HepG2 (cell line): ENCODE measurements at regions not wholly inside any gene's neighbourhood (a gene's known extent, or its start where the extent isn't known, plus 50 kb on each side); places are given as distances from the start of the nearest gene placed in this dataset.

Experiments used
- ATAC-seq: fragments of 200-7000 bp; cut with Tn5 transposase; 3 replicates; pipeline ENCODE4 v1.9.1; 2020; ENCODE audit warnings: mild to moderate bottlenecking, moderate library complexity
- BruUV-seq: library from RNA; stranded (reverse); fragments of 400-500 nt; replicated peaks from 2 replicates; lab custom pipeline; 2021; lab: Mats Ljungman, UMichigan
- CTCF ChIA-PET: fragments of 300-600 bp; formaldehyde crosslinking; extraction: SDS; loops from one replicate; lab custom pipeline; 2021; ENCODE audit warnings: low total read pairs, inconsistent platforms, low intra/inter-chr PET ratio; lab: Yijun Ruan, JAX
- POLR2A ChIA-PET: fragments of 350-600 bp; sonication (Branson Sonifier 250); formaldehyde crosslinking; loops from one replicate; lab custom pipeline; 2020; ENCODE audit warnings: antibody characterized with exemption, inconsistent platforms; lab: Yijun Ruan, JAX
- DNase-seq: peaks from one replicate; pipeline ENCODE4 v3.0.0-alpha.2; 2015; ENCODE audit warnings: low spot score
- FAIRE-seq: peaks from 3 replicates; lab custom pipeline; 2011; peaks lifted over from hg19 to GRCh38; lab: Jason Lieb, UNC
- H2AFZ ChIP-seq: one replicate; pipeline ENCODE4 v1.6.1; 2011; ENCODE audit warnings: low read length, inconsistent platforms
- H3K27ac ChIP-seq: fragments of 300-600 bp; 3 replicates; pipeline ENCODE4 v1.8.0; 2011; ENCODE audit warnings: mixed run types, mild to moderate bottlenecking, mixed read lengths, low read length, inconsistent platforms; ENCODE audit not compliant: insufficient read depth; ENCODE audit errors: extremely low read length
- H3K27me3 ChIP-seq, 2 experiments: fragments of 200-600 bp in 1 of 2; 2 replicates in 1 of 2; 3 replicates in 1 of 2; pipeline versions ENCODE4 v1.6.0 to v1.8.0; 2011; ENCODE audit warnings: low read length in 2 of 2, mild to moderate bottlenecking in 2 of 2, moderate library complexity in 2 of 2, inconsistent platforms in 1 of 2; ENCODE audit not compliant: insufficient read depth in 2 of 2, control insufficient read depth in 1 of 2
- H3K36me3 ChIP-seq, 2 experiments: fragments of 200-600 bp in 1 of 2; replicated peaks in 1 of 2; 2 replicates in 1 of 2; 3 replicates in 1 of 2; pipeline versions ENCODE4 v1.5.1 to v1.8.0; 2011; ENCODE audit warnings: low read length in 2 of 2, inconsistent platforms in 1 of 2; ENCODE audit not compliant: insufficient read depth in 2 of 2, control insufficient read depth in 1 of 2
- H3K4me1 ChIP-seq: 2 replicates; pipeline ENCODE4 v1.5.1; 2012; ENCODE audit warnings: low read length, inconsistent platforms; ENCODE audit not compliant: insufficient read depth
- H3K4me2 ChIP-seq: 2 replicates; pipeline ENCODE4 v1.6.0; 2011; ENCODE audit warnings: low read depth, low read length, inconsistent platforms
- H3K4me3 ChIP-seq, 3 experiments: fragments of 200-600 bp in 1 of 3; sonication (generic), shearing (Covaris generic) in 1 of 3; replicated peaks in 1 of 3; 2 replicates each; pipeline ENCODE4 v1.5.1; 2011 to 2016; ENCODE audit warnings: low read length in 3 of 3, inconsistent platforms in 2 of 3, low read depth in 2 of 3, mild to moderate bottlenecking in 2 of 3, control low read depth in 1 of 3, mixed read lengths in 1 of 3; ENCODE audit not compliant: insufficient read depth in 1 of 3
- H3K79me2 ChIP-seq: one replicate; pipeline ENCODE4 v1.6.1; 2011; ENCODE audit warnings: low read length, inconsistent platforms; ENCODE audit not compliant: insufficient read depth
- H3K9ac ChIP-seq: 2 replicates; pipeline ENCODE4 v1.6.0; 2011; ENCODE audit warnings: mild to moderate bottlenecking, low read depth, low read length, inconsistent platforms; ENCODE audit not compliant: insufficient read depth
- H3K9me3 ChIP-seq: 2 replicates; pipeline ENCODE4 v1.5.1; 2012; ENCODE audit warnings: mild to moderate bottlenecking, low read length
- H4K20me1 ChIP-seq: 2 replicates; pipeline ENCODE4 v1.6.0; 2011; ENCODE audit warnings: inconsistent platforms, mild to moderate bottlenecking, low read length, moderate library complexity; ENCODE audit not compliant: insufficient read depth
- FOXJ3 ChIP-seq: sonication (generic); formaldehyde crosslinking; IDR thresholded peaks from 2 replicates; pipeline ENCODE4 v1.4.0; 2020; ENCODE audit warnings: missing genetic modification reagents, mild to moderate bottlenecking, borderline replicate concordance
- JUNB ChIP-seq: sonication (generic); formaldehyde crosslinking; IDR thresholded peaks from 2 replicates; pipeline ENCODE4 v1.8.0; 2022; ENCODE audit warnings: missing genetic modification reagents, mild to moderate bottlenecking, borderline replicate concordance
- NFE2L1 ChIP-seq: sonication (generic); formaldehyde crosslinking; IDR thresholded peaks from 2 replicates; pipeline ENCODE4 v1.4.0; 2020; ENCODE audit warnings: missing genetic modification reagents, mild to moderate bottlenecking, borderline replicate concordance
- RAD51 ChIP-seq: fragments of 450-650 bp; IDR thresholded peaks from 2 replicates; pipeline ENCODE4 v1.6.1; 2016; ENCODE audit warnings: borderline replicate concordance
- SP140L ChIP-seq: sonication (generic); formaldehyde crosslinking; IDR thresholded peaks from 2 replicates; pipeline ENCODE4 v1.4.0; 2020; ENCODE audit warnings: missing genetic modification reagents, borderline replicate concordance
- ZBTB46 ChIP-seq: sonication (generic); formaldehyde crosslinking; IDR thresholded peaks from 2 replicates; pipeline ENCODE4 v1.4.0; 2020; ENCODE audit warnings: mild to moderate bottlenecking, missing genetic modification reagents, borderline replicate concordance
- ZNF253 ChIP-seq: sonication (generic); formaldehyde crosslinking; IDR thresholded peaks from 2 replicates; pipeline ENCODE4 v1.8.0; 2022; ENCODE audit warnings: mild to moderate bottlenecking, missing genetic modification reagents, borderline replicate concordance
- ZNF329 ChIP-seq: sonication (generic); formaldehyde crosslinking; IDR thresholded peaks from 2 replicates; pipeline ENCODE4 v1.9.0; 2021; ENCODE audit warnings: low read depth, mild to moderate bottlenecking, missing genetic modification reagents
- ZNF891 ChIP-seq: sonication (generic); formaldehyde crosslinking; IDR thresholded peaks from 2 replicates; pipeline ENCODE4 v1.5.0; 2020; ENCODE audit warnings: mild to moderate bottlenecking, missing genetic modification reagents
- WGBS: methylation state at CpG from one replicate; pipeline ENCODE4 v1.1.6; 2017; ENCODE audit warnings: low lambda C conversion rate; 5-methylcytosine and 5-hydroxymethylcytosine counted together
- in situ Hi-C: cut with HindIII; loops from 2 replicates; pipeline ENCODE4 v1.10.0; 2017; ENCODE audit warnings: low pct_unique_long_range_greater_than_20kb; ENCODE audit not compliant: extremely low pct_ligation_motif_present
- intact Hi-C: fragments of 100-400 bp; cut with micrococcal nuclease; formaldehyde crosslinking; loops from one replicate; pipeline ENCODE4 v1.10.0; 2022; ENCODE audit not compliant: unreplicated experiment
- TF ChIP-seq, protein P1 (sequence below): sonication (generic); formaldehyde crosslinking; IDR thresholded peaks from 2 replicates; pipeline ENCODE4 v1.5.1; 2020; ENCODE audit warnings: mild to moderate bottlenecking, missing genetic modification reagents
- TF ChIP-seq, protein P2 (sequence below): sonication (generic); formaldehyde crosslinking; IDR thresholded peaks from 2 replicates; pipeline ENCODE4 v1.5.1; 2020; ENCODE audit warnings: mild to moderate bottlenecking, missing genetic modification reagents, moderate library complexity

GRCh38 chr12:17438141-17438540 lies 651.9 kb downstream of the RERGL start (continued):
- TF ChIP-seq, protein P1, sequence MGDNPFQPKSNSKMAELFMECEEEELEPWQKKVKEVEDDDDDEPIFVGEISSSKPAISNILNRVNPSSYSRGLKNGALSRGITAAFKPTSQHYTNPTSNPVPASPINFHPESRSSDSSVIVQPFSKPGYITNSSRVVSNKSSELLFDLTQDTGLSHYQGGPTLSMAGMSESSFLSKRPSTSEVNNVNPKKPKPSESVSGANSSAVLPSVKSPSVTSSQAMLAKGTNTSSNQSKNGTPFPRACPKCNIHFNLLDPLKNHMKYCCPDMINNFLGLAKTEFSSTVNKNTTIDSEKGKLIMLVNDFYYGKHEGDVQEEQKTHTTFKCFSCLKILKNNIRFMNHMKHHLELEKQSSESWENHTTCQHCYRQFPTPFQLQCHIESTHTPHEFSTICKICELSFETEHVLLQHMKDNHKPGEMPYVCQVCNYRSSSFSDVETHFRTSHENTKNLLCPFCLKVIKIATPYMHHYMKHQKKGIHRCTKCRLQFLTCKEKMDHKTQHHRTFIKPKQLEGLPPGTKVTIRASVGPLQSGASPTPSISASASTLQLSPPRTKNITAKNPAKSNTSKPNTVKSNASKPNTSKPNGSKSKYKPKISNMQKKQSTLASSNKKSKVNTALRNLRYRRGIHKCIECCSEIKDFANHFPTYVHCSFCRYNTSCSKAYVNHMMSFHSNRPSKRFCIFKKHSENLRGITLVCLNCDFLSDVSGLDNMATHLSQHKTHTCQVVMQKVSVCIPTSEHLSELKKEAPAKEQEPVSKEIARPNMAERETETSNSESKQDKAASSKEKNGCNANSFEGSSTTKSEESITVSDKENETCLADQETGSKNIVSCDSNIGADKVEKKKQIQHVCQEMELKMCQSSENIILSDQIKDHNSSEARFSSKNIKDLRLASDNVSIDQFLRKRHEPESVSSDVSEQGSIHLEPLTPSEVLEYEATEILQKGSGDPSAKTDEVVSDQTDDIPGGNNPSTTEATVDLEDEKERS (CRISPR knock-in tag) = no peak

GRCh38 chr12:17416748-17417147 lies 673.2 kb downstream of the RERGL start:
- Histone ChIP-seq H3K27ac (no peak overlapping the region), H3K27me3 (no peaks in the 10 kb centered on the region), H3K9ac (no peak overlapping the region), H3K4me2 (no peak overlapping the region), H4K20me1 (no peaks in the 10 kb centered on the region), H3K4me3 (no peak overlapping the region), H3K79me2 (no peaks in the 10 kb centered on the region), H3K4me1 (no peaks in the 10 kb centered on the region), H2AFZ (no peak overlapping the region), H3K9me3 (peaks cover 55% of the 10 kb centered on the region), H3K36me3 (no peaks in the 10 kb centered on the region)
- CTCF ChIA-PET = no interaction called here
- ATAC-seq (no peak), DNase-seq (no peak), FAIRE-seq (no peak)
- intact Hi-C loops = no loop called here
- no TSS peak for BruUV-seq
- POLR2A ChIA-PET = no interaction called here
- 7% methylated on average over 2 of the region's 13 CpGs for WGBS
- TF ChIP-seq, protein P2, sequence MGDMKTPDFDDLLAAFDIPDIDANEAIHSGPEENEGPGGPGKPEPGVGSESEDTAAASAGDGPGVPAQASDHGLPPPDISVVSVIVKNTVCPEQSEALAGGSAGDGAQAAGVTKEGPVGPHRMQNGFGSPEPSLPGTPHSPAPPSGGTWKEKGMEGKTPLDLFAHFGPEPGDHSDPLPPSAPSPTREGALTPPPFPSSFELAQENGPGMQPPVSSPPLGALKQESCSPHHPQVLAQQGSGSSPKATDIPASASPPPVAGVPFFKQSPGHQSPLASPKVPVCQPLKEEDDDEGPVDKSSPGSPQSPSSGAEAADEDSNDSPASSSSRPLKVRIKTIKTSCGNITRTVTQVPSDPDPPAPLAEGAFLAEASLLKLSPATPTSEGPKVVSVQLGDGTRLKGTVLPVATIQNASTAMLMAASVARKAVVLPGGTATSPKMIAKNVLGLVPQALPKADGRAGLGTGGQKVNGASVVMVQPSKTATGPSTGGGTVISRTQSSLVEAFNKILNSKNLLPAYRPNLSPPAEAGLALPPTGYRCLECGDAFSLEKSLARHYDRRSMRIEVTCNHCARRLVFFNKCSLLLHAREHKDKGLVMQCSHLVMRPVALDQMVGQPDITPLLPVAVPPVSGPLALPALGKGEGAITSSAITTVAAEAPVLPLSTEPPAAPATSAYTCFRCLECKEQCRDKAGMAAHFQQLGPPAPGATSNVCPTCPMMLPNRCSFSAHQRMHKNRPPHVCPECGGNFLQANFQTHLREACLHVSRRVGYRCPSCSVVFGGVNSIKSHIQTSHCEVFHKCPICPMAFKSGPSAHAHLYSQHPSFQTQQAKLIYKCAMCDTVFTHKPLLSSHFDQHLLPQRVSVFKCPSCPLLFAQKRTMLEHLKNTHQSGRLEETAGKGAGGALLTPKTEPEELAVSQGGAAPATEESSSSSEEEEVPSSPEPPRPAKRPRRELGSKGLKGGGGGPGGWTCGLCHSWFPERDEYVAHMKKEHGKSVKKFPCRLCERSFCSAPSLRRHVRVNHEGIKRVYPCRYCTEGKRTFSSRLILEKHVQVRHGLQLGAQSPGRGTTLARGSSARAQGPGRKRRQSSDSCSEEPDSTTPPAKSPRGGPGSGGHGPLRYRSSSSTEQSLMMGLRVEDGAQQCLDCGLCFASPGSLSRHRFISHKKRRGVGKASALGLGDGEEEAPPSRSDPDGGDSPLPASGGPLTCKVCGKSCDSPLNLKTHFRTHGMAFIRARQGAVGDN (CRISPR knock-in tag) = no peak
- TF ChIP-seq ZBTB46 (CRISPR knock-in tag) (no peak), FOXJ3 (CRISPR knock-in tag) (no peak), RAD51 (no peak), ZNF329 (CRISPR knock-in tag) (no peak), ZNF253 (CRISPR knock-in tag) (no peak), NFE2L1 (CRISPR knock-in tag) (no peak), SP140L (CRISPR knock-in tag) (no peak), JUNB (CRISPR knock-in tag) (no peak), ZNF891 (CRISPR knock-in tag) (no peak)
- in situ Hi-C loops = no loop called here
